ENCODE measurements at regions not wholly inside any gene's neighbourhood (a gene's known extent, or its start where the extent isn't known, plus 50 kb on each side); places are given as distances from the start of the nearest gene placed in this dataset.

DNA sequence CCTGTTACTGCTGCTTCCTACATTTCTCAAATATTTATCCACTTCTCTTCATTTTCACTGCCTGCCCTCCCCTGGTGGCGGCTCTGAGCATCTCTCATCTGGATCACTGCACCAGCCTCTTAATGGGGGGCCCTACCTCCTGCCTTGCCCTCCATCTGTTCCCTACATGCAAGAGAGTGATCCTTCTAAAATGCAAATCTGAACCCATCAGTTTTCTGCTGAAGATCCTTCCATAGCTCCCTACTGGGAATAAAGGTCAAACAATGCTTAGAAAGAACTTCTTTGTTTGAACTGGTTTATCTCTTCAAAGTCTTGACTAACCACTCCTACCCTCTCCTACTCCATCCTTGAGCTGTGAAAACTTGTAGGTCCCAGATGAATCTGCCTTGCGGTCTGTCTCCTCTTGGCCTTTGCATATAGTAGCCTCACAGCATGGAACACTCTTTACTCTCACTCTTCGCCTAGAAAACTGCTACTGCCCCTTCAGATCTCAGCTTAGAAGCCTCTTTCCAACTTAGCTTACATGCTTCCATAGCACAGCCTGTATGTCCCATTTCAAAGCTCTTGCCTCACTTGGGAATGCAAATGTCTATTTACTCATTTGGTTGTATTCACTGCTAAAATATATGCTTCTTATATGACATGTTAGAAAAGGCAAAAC, 119.3 kb downstream of the QRSL1 start:
- Histone ChIP-seq H3K4me3 (no peak overlapping the region), H3K27me3 (no peaks in the 10 kb centered on the region), H3K36me3 (no peaks in the 10 kb centered on the region), H3K9me3 (no peaks in the 10 kb centered on the region), H3K27ac (no peak overlapping the region), H3K4me1 (peaks cover 0 to 11% (median 0%) of the 10 kb centered on the region in 4 donors)
- TF ChIP-seq CTCF (IDR thresholded peaks at IDR 0.05): peak in 1 of 6 experiments; percentile 16
- no peak for TF ChIP-seq POLR2A (IDR thresholded peaks at IDR 0.05)
- DNase-seq: no peak

DNA sequence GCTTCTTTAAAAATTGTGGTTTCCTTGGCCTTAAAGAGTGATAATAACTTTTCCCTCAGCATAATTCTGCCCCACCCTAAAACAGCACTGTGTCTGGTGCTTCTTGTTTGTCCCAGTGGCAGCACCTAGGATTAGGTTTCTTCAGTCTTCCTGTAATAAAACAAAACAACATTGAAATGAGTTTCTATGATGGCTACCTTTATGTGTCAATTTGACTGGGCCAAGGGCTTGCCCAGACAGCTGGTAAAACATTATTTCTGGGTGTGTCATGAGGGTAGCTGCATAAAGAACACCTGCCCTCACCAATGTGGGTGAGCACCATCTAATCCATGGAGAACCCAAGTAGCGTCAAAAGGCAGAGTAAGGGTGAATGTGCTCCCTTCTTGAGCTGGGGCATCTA, 117.8 kb downstream of the QRSL1 start:
- Histone ChIP-seq H3K36me3 (no peaks in the 10 kb centered on the region), H3K4me1 (peaks cover 0 to 11% (median 0%) of the 10 kb centered on the region in 4 donors), H3K9me3 (no peaks in the 10 kb centered on the region), H3K27me3 (no peaks in the 10 kb centered on the region), H3K27ac (no peak overlapping the region), H3K4me3 (no peak overlapping the region)
- no peak for TF ChIP-seq CTCF (IDR thresholded peaks at IDR 0.05)
- no peak for TF ChIP-seq POLR2A (IDR thresholded peaks at IDR 0.05)
- DNase-seq: no peak

- TF ChIP-seq CTCF (IDR thresholded peaks at IDR 0.05): no peak
- TF ChIP-seq POLR2A (IDR thresholded peaks at IDR 0.05): no peak
- Histone ChIP-seq H3K4me1 (peaks cover 0 to 11% (median 0%) of the 10 kb centered on the region in 4 donors), H3K4me3 (no peak overlapping the region)
Measured at GRCh38 chr6:106746652-106747051, 117.3 kb downstream of the QRSL1 start.

DNA sequence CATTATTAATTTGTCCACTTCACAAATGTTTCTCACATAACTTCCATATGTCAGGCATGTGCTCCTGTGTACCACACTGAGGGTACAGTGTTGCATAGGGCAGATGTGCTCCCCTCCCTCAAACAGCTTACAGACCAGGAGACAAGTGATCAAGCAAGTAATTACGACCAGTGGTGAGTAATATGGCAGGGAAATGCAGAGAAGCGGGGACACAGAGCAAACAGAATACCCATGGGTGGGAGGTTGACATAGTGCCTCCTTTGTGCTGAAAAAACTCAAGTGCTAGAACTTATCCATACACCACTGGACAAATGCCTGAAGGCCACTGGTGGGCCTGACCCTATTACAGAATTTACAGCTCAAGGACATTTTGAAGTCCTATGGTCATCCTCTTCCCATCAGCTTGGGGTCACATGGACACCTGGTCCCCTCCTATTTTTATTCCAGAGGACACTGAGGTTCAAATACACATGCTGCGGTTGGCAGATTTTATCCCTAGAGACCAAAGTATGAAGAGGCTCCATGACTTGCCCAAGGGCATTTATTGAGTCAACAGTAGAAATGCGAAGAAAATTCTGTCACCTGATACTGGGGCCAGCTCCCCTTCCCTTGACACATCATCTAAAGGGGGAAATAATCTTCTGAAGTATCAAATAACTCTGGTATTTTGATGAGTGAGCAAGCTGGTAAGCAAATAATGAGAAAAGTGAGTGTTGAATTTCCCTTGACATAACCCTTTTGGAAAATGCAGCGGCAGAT, 116.6 kb downstream of the QRSL1 start:
- Histone ChIP-seq H3K27me3 (no peaks in the 10 kb centered on the region), H3K4me1 (peaks cover 0 to 11% (median 0%) of the 10 kb centered on the region in 4 donors), H3K27ac (no peak overlapping the region), H3K9me3 (no peaks in the 10 kb centered on the region), H3K4me3 (no peak overlapping the region), H3K36me3 (no peaks in the 10 kb centered on the region)
- TF ChIP-seq CTCF (IDR thresholded peaks at IDR 0.05): no peak
- TF ChIP-seq POLR2A (IDR thresholded peaks at IDR 0.05): no peak
- DNase-seq: no peak

More at GRCh38 chr6:106746652-106747051, 117.3 kb downstream of the QRSL1 start:
- no peak for DNase-seq
- Histone ChIP-seq H3K36me3 (no peaks in the 10 kb centered on the region), H3K9me3 (no peaks in the 10 kb centered on the region), H3K27me3 (no peaks in the 10 kb centered on the region), H3K27ac (no peak overlapping the region)

- no peak for DNase-seq
- Histone ChIP-seq H3K9me3 (no peaks in the 10 kb centered on the region), H3K4me1 (peaks cover 0 to 11% (median 0%) of the 10 kb centered on the region in 4 donors), H3K27ac (no peak overlapping the region), H3K4me3 (no peak overlapping the region), H3K36me3 (no peaks in the 10 kb centered on the region), H3K27me3 (no peaks in the 10 kb centered on the region)
- TF ChIP-seq POLR2A (IDR thresholded peaks at IDR 0.05): no peak
- no peak for TF ChIP-seq CTCF (IDR thresholded peaks at IDR 0.05)
Measured at GRCh38 chr6:106745197-106745770, 115.9 kb downstream of the QRSL1 start.

Data from Peyer's patch (tissue), 4 donors.